Trophoblast cell (in vitro differentiated cells and primary cell): ENCODE measurements at regions not wholly inside any gene's neighbourhood (a gene's known extent, or its start where the extent isn't known, plus 50 kb on each side); places are given as distances from the start of the nearest gene placed in this dataset.

Experiments used
- DNase-seq, 2 donors: peaks; one replicate each; pipeline ENCODE4 v3.0.0-alpha.2; 2016
- H2AFZ ChIP-seq: 2 replicates; pipeline ENCODE4 v1.6.1; 2013; ENCODE audit warnings: low read length, moderate library complexity, mild to moderate bottlenecking; ENCODE audit not compliant: insufficient read depth, poor library complexity
- H2AK5ac ChIP-seq: 2 replicates; pipeline ENCODE4 v1.6.1; 2013; ENCODE audit warnings: mild to moderate bottlenecking, low read length
- H2BK120ac ChIP-seq: 2 replicates; pipeline ENCODE4 v1.6.1; 2013; ENCODE audit warnings: low read length, mild to moderate bottlenecking, moderate library complexity; ENCODE audit not compliant: insufficient read depth, poor library complexity
- H2BK12ac ChIP-seq: 2 replicates; pipeline ENCODE4 v1.6.1; 2013; ENCODE audit warnings: mild to moderate bottlenecking, low read length, moderate library complexity
- H2BK5ac ChIP-seq: 2 replicates; pipeline ENCODE4 v1.6.1; 2013; ENCODE audit warnings: low read length, low read depth, moderate library complexity, mild to moderate bottlenecking; ENCODE audit not compliant: poor library complexity
- H3K14ac ChIP-seq: 2 replicates; pipeline ENCODE4 v1.6.1; 2013; ENCODE audit warnings: mild to moderate bottlenecking, low read length
- H3K18ac ChIP-seq: 2 replicates; pipeline ENCODE4 v1.6.1; 2013; ENCODE audit warnings: mild to moderate bottlenecking, low read length
- H3K23ac ChIP-seq: 2 replicates; pipeline ENCODE4 v1.6.1; 2013; ENCODE audit warnings: low read length
- H3K27ac ChIP-seq: 2 replicates; pipeline ENCODE4 v1.5.1; 2013; ENCODE audit warnings: low read depth, mild to moderate bottlenecking, inconsistent platforms, low read length, moderate library complexity
- H3K27me3 ChIP-seq: 2 replicates; pipeline ENCODE4 v1.6.1; 2013; ENCODE audit warnings: inconsistent platforms, mild to moderate bottlenecking, low read length, moderate library complexity; ENCODE audit not compliant: insufficient read depth
- H3K36me3 ChIP-seq, 2 experiments: 1 replicate in 1 of 2; 2 replicates in 1 of 2; pipeline ENCODE4 v1.6.1; 2013; ENCODE audit warnings: low read length in 2 of 2, mild to moderate bottlenecking in 2 of 2, moderate library complexity in 1 of 2; ENCODE audit not compliant: insufficient read depth in 2 of 2, control insufficient read depth in 1 of 2
- H3K4ac ChIP-seq: 2 replicates; pipeline ENCODE4 v1.6.1; 2013; ENCODE audit warnings: low read depth, mild to moderate bottlenecking, low read length, moderate library complexity
- H3K4me1 ChIP-seq, 2 experiments: 1 replicate in 1 of 2; 2 replicates in 1 of 2; pipeline ENCODE4 v1.6.1; 2013; ENCODE audit warnings: low read length in 2 of 2, mild to moderate bottlenecking in 2 of 2, moderate library complexity in 1 of 2; ENCODE audit not compliant: insufficient read depth in 2 of 2, control insufficient read depth in 1 of 2
- H3K4me2 ChIP-seq: 2 replicates; pipeline ENCODE4 v1.6.1; 2013; ENCODE audit warnings: inconsistent platforms, mild to moderate bottlenecking, low read length, moderate library complexity
- H3K4me3 ChIP-seq: 2 replicates; pipeline ENCODE4 v1.5.1; 2013; ENCODE audit warnings: mild to moderate bottlenecking, low read depth, low read length, inconsistent platforms
- H3K79me1 ChIP-seq: one replicate; pipeline ENCODE4 v1.6.1; 2013; ENCODE audit warnings: low read length
- H3K79me2 ChIP-seq: 2 replicates; pipeline ENCODE4 v1.6.1; 2013; ENCODE audit warnings: low read length, mild to moderate bottlenecking; ENCODE audit not compliant: control insufficient read depth, insufficient read depth, poor library complexity
- H3K9ac ChIP-seq: 2 replicates; pipeline ENCODE4 v1.6.1; 2013; ENCODE audit warnings: mild to moderate bottlenecking, low read length
- H3K9me3 ChIP-seq: 2 replicates; pipeline ENCODE4 v1.6.1; 2013; ENCODE audit warnings: low read depth, mild to moderate bottlenecking, control low read depth, inconsistent platforms, low read length; ENCODE audit not compliant: insufficient read depth
- H4K12ac ChIP-seq: 2 replicates; pipeline ENCODE4 v1.6.1; 2013; ENCODE audit warnings: low read depth, mild to moderate bottlenecking, low read length, moderate library complexity
- H4K8ac ChIP-seq: 2 replicates; pipeline ENCODE4 v1.6.1; 2013; ENCODE audit warnings: low read depth, mild to moderate bottlenecking, low read length, moderate library complexity
- H4K91ac ChIP-seq: one replicate; pipeline ENCODE4 v1.6.1; 2013; ENCODE audit warnings: low read depth, mild to moderate bottlenecking, low read length, moderate library complexity
- WGBS: extraction: QIAGEN DNeasy Blood & Tissue Kit; methylation state at CpG from one replicate; pipeline ENCODE4 v1.1.7; 2013; ENCODE audit warnings: missing lambda C conversion rate; ENCODE audit not compliant: insufficient read length, insufficient coverage; ENCODE audit errors: extremely low coverage; 5-methylcytosine and 5-hydroxymethylcytosine counted together

DNA sequence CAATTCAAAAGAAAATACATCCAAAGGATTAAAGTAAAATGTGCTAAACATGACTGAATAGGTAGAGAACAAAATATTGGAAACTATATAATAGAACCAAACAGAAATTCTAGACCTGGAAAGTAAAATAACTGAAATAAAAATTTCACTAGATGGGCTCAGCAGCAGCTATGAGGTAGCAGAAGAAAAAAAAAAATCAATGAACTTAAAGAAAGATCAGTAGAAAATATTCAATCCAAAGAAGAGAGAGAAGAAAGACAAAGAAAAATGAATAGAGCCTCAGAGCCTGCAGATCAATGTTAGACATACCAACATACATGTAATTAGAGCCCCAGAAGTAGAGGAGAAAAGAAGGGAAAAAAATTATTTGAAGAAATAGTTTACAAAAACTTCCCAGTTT, 129.6 kb upstream of the RNF32 start:
- no peak overlapping the region for H4K91ac ChIP-seq

DNA sequence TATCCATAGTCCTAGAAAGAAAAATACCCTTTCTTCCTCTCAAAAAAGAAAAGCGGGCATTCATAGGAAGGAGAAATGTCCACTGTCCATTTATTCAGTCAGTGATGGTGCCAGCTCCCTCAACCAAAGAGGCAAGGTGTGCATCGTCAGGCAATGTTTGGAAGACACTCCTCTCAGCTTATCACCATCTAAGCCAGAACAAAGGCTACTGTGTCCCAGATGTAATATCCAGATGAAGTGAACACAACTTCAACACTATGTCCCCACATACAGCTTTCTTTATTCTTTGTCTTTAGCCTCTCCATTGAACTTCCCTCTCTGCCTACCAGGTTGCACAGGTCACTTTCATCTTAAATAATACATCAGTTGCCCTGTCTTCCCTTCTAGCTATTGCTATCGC, 131.4 kb upstream of the RNF32 start:
- no peak overlapping the region for H3K4me2 ChIP-seq
- WGBS = no CpG with 5 or more reads among the region's 3 CpGs
- no peak overlapping the region for H2AK5ac ChIP-seq
- H3K27me3 ChIP-seq = no peaks in the 10 kb centered on the region
- H4K12ac ChIP-seq = no peak overlapping the region
- H3K79me2 ChIP-seq = no peaks in the 10 kb centered on the region
- no peak for DNase-seq
- no peak overlapping the region for H2BK120ac ChIP-seq
- H3K23ac ChIP-seq = no peak overlapping the region
- H2BK5ac ChIP-seq = no peak overlapping the region
- no peak overlapping the region for H4K91ac ChIP-seq
- no peaks in the 10 kb centered on the region for H3K36me3 ChIP-seq
- no peak overlapping the region for H2AFZ ChIP-seq
- H3K9me3 ChIP-seq = peaks cover 8% of the 10 kb centered on the region
- no peak overlapping the region for H3K14ac ChIP-seq
- no peak overlapping the region for H4K8ac ChIP-seq
- H2BK12ac ChIP-seq = no peak overlapping the region
- H3K9ac ChIP-seq = no peak overlapping the region
- no peaks in the 10 kb centered on the region for H3K4me1 ChIP-seq
- H3K27ac ChIP-seq = no peak overlapping the region
- no peak overlapping the region for H3K4ac ChIP-seq
- H3K4me3 ChIP-seq = no peak overlapping the region
- H3K18ac ChIP-seq = no peak overlapping the region
- no peaks in the 10 kb centered on the region for H3K79me1 ChIP-seq

More for the DNA sequence above, 129.6 kb upstream of the RNF32 start:
- Histone ChIP-seq H3K27me3 (no peaks in the 10 kb centered on the region), H3K18ac (no peak overlapping the region), H3K36me3 (no peaks in the 10 kb centered on the region), H2BK12ac (no peak overlapping the region), H2BK120ac (no peak overlapping the region), H3K23ac (no peak overlapping the region), H3K9ac (no peak overlapping the region), H3K79me2 (no peaks in the 10 kb centered on the region), H4K12ac (no peak overlapping the region), H3K9me3 (peaks cover 4% of the 10 kb centered on the region), H3K4me3 (no peak overlapping the region), H3K79me1 (no peaks in the 10 kb centered on the region), H2AFZ (no peak overlapping the region), H4K8ac (no peak overlapping the region), H2BK5ac (no peak overlapping the region), H3K4me1 (no peaks in the 10 kb centered on the region), H3K4ac (no peak overlapping the region), H3K4me2 (no peak overlapping the region), H3K27ac (no peak overlapping the region), H3K14ac (no peak overlapping the region), H2AK5ac (no peak overlapping the region)
- no peak for DNase-seq

DNA sequence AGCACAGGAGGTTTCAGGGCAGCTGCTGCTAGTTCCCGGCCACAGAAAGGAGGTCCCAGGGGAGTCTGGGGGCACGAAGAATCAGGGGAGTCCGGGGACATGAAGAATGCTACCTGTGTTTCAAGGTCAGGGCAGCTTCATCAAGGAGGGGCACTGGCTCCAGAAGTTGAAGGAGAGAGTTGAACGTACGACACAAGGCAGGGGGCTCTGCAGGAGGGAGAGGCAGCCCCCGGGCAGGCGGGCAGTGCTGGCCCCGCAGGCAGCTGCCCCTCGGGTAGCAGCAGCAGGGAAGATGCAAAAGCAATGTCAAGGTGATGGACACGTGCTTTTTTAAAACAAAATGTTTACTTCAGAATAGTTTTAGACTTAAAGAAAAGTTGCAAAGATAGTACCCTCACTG, 134.7 kb upstream of the RNF32 start:
- H4K12ac ChIP-seq = no peak overlapping the region
- no peak overlapping the region for H2BK120ac ChIP-seq
- H3K18ac ChIP-seq = no peak overlapping the region
- no peaks in the 10 kb centered on the region for H3K36me3 ChIP-seq
- no peak for DNase-seq
- no peak overlapping the region for H4K91ac ChIP-seq
- no peak overlapping the region for H4K8ac ChIP-seq
- no peak overlapping the region for H2AK5ac ChIP-seq
- no CpG with 5 or more reads among the region's 10 CpGs for WGBS
- no peak overlapping the region for H3K4ac ChIP-seq
- H3K27ac ChIP-seq = no peak overlapping the region
- H3K9me3 ChIP-seq = peaks cover 8% of the 10 kb centered on the region
- H3K9ac ChIP-seq = no peak overlapping the region
- H3K4me1 ChIP-seq = no peaks in the 10 kb centered on the region
- H3K27me3 ChIP-seq = no peaks in the 10 kb centered on the region
- H3K4me3 ChIP-seq = no peak overlapping the region
- H2BK12ac ChIP-seq = no peak overlapping the region
- no peak overlapping the region for H3K4me2 ChIP-seq
- H3K79me1 ChIP-seq = no peaks in the 10 kb centered on the region
- H2BK5ac ChIP-seq = no peak overlapping the region
- no peak overlapping the region for H3K14ac ChIP-seq
- H3K79me2 ChIP-seq = no peaks in the 10 kb centered on the region
- no peak overlapping the region for H2AFZ ChIP-seq
- no peak overlapping the region for H3K23ac ChIP-seq

DNA sequence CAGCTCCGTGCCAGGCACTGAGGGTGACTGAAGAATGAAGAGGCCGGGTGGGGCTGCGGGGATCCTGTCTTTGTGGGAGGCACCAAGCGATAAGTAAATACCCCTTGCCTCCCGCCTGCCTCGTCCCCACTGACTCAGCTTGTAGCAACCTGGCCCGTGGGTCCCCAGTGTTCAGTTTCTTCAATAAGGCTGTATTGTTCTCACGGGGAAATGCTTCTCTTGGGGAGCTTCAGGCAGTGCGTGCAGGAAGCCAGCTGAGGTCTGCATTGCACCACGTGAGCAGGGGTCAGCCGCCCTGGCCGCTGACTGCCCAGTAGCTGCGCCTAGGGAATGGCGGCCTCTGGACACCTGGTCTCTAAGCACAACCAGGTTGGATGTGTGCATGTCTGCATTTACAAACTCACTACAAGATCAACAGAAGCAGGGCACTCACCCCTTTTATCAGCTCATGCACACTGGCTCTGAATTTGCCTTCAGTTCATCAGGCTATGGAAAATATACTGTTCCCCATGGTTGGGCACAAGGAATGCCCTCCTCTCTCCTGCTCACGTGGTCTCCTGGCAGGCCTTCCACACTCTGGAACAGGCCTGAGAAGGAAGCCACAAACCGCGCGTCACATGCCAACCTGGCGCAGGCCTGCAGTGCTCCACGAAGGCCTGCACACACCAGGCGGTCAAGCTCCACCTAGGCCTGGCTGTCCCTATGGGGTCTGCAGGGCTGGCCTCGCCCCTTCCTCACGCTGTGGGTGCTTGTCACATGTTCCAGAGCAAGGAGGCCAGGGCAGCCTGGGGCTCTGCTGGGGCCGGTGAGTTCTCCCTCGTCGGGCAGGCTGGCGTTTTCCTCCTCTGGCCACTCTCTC, 135.7 kb upstream of the RNF32 start:
- no peak for DNase-seq
- Histone ChIP-seq H2AFZ (no peak overlapping the region), H3K4me2 (no peak overlapping the region), H2BK12ac (no peak overlapping the region), H4K8ac (no peak overlapping the region), H3K18ac (no peak overlapping the region), H3K4me3 (no peak overlapping the region), H3K14ac (no peak overlapping the region), H3K79me1 (no peaks in the 10 kb centered on the region), H2BK5ac (no peak overlapping the region), H4K91ac (no peak overlapping the region), H3K36me3 (no peaks in the 10 kb centered on the region), H3K27me3 (no peaks in the 10 kb centered on the region), H3K4me1 (no peaks in the 10 kb centered on the region), H3K9ac (no peak overlapping the region), H4K12ac (no peak overlapping the region), H2AK5ac (no peak overlapping the region), H3K4ac (no peak overlapping the region), H2BK120ac (no peak overlapping the region), H3K23ac (no peak overlapping the region), H3K27ac (no peak overlapping the region), H3K9me3 (peaks cover 8% of the 10 kb centered on the region), H3K79me2 (no peaks in the 10 kb centered on the region)
- no CpG with 5 or more reads among the region's 27 CpGs for WGBS
